ENCODE measurements at regions not wholly inside any gene's neighbourhood (a gene's known extent, or its start where the extent isn't known, plus 50 kb on each side); places are given as distances from the start of the nearest gene placed in this dataset.

DNA sequence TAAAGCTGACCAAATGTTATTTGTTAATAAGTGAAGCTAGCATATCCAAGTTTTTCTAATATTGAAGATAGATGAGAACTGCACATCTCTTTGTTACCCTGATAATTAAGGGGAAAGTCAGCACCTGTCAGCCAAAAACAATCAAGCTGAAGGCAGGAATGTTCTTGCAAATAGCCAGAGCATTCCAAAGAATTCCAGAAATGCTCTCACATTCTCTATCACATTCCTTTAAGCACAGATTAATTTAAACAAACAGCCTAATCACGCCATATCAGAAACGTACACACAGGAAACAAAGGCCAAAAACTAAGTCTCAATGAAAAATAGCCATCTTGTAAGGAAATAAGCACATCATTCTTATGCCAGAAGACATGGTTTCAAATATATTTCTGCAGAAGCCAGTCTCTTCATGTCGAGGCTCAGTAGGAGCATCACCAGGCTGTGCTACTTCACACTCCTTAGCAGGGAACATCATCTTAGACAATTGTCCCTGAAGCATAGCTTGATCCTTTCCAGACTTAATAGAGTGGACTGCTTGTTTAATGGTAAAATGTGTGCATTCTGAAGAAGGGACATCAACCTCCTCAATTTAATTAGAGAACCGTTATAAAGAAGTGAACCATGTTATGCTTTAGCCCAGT is 252.9 kb upstream of the TTC29 start (continued):
- TF ChIP-seq, protein P1, sequence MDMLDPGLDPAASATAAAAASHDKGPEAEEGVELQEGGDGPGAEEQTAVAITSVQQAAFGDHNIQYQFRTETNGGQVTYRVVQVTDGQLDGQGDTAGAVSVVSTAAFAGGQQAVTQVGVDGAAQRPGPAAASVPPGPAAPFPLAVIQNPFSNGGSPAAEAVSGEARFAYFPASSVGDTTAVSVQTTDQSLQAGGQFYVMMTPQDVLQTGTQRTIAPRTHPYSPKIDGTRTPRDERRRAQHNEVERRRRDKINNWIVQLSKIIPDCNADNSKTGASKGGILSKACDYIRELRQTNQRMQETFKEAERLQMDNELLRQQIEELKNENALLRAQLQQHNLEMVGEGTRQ (IDR thresholded peaks at IDR 0.05; ENCODE audit: low read length), result no peak
- TF ChIP-seq BRCA1 (IDR thresholded peaks at IDR 0.05; ENCODE audit: low read depth, low read length) (no peak), GTF2F1 (IDR thresholded peaks at IDR 0.05; ENCODE audit: borderline replicate concordance, low read depth, low read length) (no peak), HDAC6 (IDR thresholded peaks at IDR 0.05; ENCODE audit: low read depth, low read length) (no peak), SRF (IDR thresholded peaks at IDR 0.05; ENCODE audit: low read depth, low read length) (no peak)
- TF ChIP-seq, protein P2, sequence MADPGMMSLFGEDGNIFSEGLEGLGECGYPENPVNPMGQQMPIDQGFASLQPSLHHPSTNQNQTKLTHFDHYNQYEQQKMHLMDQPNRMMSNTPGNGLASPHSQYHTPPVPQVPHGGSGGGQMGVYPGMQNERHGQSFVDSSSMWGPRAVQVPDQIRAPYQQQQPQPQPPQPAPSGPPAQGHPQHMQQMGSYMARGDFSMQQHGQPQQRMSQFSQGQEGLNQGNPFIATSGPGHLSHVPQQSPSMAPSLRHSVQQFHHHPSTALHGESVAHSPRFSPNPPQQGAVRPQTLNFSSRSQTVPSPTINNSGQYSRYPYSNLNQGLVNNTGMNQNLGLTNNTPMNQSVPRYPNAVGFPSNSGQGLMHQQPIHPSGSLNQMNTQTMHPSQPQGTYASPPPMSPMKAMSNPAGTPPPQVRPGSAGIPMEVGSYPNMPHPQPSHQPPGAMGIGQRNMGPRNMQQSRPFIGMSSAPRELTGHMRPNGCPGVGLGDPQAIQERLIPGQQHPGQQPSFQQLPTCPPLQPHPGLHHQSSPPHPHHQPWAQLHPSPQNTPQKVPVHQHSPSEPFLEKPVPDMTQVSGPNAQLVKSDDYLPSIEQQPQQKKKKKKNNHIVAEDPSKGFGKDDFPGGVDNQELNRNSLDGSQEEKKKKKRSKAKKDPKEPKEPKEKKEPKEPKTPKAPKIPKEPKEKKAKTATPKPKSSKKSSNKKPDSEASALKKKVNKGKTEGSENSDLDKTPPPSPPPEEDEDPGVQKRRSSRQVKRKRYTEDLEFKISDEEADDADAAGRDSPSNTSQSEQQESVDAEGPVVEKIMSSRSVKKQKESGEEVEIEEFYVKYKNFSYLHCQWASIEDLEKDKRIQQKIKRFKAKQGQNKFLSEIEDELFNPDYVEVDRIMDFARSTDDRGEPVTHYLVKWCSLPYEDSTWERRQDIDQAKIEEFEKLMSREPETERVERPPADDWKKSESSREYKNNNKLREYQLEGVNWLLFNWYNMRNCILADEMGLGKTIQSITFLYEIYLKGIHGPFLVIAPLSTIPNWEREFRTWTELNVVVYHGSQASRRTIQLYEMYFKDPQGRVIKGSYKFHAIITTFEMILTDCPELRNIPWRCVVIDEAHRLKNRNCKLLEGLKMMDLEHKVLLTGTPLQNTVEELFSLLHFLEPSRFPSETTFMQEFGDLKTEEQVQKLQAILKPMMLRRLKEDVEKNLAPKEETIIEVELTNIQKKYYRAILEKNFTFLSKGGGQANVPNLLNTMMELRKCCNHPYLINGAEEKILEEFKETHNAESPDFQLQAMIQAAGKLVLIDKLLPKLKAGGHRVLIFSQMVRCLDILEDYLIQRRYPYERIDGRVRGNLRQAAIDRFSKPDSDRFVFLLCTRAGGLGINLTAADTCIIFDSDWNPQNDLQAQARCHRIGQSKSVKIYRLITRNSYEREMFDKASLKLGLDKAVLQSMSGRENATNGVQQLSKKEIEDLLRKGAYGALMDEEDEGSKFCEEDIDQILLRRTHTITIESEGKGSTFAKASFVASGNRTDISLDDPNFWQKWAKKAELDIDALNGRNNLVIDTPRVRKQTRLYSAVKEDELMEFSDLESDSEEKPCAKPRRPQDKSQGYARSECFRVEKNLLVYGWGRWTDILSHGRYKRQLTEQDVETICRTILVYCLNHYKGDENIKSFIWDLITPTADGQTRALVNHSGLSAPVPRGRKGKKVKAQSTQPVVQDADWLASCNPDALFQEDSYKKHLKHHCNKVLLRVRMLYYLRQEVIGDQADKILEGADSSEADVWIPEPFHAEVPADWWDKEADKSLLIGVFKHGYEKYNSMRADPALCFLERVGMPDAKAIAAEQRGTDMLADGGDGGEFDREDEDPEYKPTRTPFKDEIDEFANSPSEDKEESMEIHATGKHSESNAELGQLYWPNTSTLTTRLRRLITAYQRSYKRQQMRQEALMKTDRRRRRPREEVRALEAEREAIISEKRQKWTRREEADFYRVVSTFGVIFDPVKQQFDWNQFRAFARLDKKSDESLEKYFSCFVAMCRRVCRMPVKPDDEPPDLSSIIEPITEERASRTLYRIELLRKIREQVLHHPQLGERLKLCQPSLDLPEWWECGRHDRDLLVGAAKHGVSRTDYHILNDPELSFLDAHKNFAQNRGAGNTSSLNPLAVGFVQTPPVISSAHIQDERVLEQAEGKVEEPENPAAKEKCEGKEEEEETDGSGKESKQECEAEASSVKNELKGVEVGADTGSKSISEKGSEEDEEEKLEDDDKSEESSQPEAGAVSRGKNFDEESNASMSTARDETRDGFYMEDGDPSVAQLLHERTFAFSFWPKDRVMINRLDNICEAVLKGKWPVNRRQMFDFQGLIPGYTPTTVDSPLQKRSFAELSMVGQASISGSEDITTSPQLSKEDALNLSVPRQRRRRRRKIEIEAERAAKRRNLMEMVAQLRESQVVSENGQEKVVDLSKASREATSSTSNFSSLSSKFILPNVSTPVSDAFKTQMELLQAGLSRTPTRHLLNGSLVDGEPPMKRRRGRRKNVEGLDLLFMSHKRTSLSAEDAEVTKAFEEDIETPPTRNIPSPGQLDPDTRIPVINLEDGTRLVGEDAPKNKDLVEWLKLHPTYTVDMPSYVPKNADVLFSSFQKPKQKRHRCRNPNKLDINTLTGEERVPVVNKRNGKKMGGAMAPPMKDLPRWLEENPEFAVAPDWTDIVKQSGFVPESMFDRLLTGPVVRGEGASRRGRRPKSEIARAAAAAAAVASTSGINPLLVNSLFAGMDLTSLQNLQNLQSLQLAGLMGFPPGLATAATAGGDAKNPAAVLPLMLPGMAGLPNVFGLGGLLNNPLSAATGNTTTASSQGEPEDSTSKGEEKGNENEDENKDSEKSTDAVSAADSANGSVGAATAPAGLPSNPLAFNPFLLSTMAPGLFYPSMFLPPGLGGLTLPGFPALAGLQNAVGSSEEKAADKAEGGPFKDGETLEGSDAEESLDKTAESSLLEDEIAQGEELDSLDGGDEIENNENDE (IDR thresholded peaks at IDR 0.05; ENCODE audit: insufficient replicate concordance, low read length), result no peak
- TF ChIP-seq, protein P3, sequence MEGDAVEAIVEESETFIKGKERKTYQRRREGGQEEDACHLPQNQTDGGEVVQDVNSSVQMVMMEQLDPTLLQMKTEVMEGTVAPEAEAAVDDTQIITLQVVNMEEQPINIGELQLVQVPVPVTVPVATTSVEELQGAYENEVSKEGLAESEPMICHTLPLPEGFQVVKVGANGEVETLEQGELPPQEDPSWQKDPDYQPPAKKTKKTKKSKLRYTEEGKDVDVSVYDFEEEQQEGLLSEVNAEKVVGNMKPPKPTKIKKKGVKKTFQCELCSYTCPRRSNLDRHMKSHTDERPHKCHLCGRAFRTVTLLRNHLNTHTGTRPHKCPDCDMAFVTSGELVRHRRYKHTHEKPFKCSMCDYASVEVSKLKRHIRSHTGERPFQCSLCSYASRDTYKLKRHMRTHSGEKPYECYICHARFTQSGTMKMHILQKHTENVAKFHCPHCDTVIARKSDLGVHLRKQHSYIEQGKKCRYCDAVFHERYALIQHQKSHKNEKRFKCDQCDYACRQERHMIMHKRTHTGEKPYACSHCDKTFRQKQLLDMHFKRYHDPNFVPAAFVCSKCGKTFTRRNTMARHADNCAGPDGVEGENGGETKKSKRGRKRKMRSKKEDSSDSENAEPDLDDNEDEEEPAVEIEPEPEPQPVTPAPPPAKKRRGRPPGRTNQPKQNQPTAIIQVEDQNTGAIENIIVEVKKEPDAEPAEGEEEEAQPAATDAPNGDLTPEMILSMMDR (IDR thresholded peaks at IDR 0.05; ENCODE audit: control extremely low read depth in 1 of 3, insufficient read depth in 1 of 3, low read depth in 1 of 3, low read length in 3 of 3), result no peak
